Lower leg skin (tissue), 3 donors: ENCODE measurements at regions not wholly inside any gene's neighbourhood (a gene's known extent, or its start where the extent isn't known, plus 50 kb on each side); places are given as distances from the start of the nearest gene placed in this dataset.

Experiments used
- POLR2A ChIP-seq, 2 donors: fragments of 450-650 bp; IDR thresholded peaks; one replicate each; pipeline ENCODE4 v1.6.1; 2016 to 2017; ENCODE audit warnings: antibody characterized with exemption in 2 of 2, mild to moderate bottlenecking in 1 of 2, moderate library complexity in 1 of 2
- TF ChIP-seq, protein P1 (sequence below), 3 donors: fragments of 450-650 bp; IDR thresholded peaks; one replicate each; pipeline ENCODE4 v1.5.1; 2016; ENCODE audit warnings: antibody characterized with exemption in 3 of 3, mild to moderate bottlenecking in 3 of 3, moderate library complexity in 2 of 3

DNA sequence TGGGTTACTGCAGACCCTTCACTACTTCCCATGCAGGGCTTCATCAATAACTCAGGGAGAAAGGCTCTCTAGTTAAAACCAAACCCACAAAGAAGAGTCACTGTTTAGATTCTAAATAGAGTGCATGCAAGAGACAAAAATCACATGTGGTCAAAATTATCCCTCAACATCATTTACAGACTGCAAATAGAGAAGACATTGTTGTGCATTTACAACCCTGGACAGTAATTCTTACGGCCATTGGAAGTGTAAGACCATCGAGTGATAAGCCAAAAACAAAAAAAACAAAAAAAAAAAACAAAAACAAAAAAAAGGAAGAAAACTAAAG lies 93.4 kb downstream of the RASSF10 start:
- TF ChIP-seq, protein P1, sequence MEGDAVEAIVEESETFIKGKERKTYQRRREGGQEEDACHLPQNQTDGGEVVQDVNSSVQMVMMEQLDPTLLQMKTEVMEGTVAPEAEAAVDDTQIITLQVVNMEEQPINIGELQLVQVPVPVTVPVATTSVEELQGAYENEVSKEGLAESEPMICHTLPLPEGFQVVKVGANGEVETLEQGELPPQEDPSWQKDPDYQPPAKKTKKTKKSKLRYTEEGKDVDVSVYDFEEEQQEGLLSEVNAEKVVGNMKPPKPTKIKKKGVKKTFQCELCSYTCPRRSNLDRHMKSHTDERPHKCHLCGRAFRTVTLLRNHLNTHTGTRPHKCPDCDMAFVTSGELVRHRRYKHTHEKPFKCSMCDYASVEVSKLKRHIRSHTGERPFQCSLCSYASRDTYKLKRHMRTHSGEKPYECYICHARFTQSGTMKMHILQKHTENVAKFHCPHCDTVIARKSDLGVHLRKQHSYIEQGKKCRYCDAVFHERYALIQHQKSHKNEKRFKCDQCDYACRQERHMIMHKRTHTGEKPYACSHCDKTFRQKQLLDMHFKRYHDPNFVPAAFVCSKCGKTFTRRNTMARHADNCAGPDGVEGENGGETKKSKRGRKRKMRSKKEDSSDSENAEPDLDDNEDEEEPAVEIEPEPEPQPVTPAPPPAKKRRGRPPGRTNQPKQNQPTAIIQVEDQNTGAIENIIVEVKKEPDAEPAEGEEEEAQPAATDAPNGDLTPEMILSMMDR (IDR thresholded peaks at IDR 0.05), result no peak
- TF ChIP-seq POLR2A (IDR thresholded peaks at IDR 0.05), result no peak
